ENCODE measurements at regions not wholly inside any gene's neighbourhood (a gene's known extent, or its start where the extent isn't known, plus 50 kb on each side); places are given as distances from the start of the nearest gene placed in this dataset.
"Not testable (repeated sequence)": the region's sequence is repeated elsewhere in the genome, so short reads cannot be mapped to it uniquely, and the experiment has no call there.

- DNase-seq (ENCODE audit: low spot score): no peak
- ChIA-PET CTCF (interaction anchor here (0.6 kb wide), 2 partner anchors 39 to 131 kb away, joined by 3 read pairs; no protein-coding TSS in a partner anchor), POLR2A (ENCODE audit: low non-redundant PET) (interaction anchor here (0.6 kb wide), 1 partner anchor 148 kb away, joined by 3 read pairs; no protein-coding TSS in a partner anchor)
- no peak for TF ChIP-seq CTCF (conservative IDR thresholded peaks at IDR 0.05; ENCODE audit: low read depth)
- H3K27ac ChIP-seq: no peak overlapping the region
These were observed 185.9 kb downstream of the MBL2 start for GRCh38 chr10:52586710-52587109.

GRCh38 chr10:52597189-52597863 is 175.3 kb downstream of the MBL2 start:
- ChIA-PET CTCF (interaction anchor here (0.7 kb wide), 1 partner anchor 33 kb away, joined by 3 read pairs; no protein-coding TSS in a partner anchor), POLR2A (ENCODE audit: low non-redundant PET) (no interaction called here)
- H3K27ac ChIP-seq: no peak overlapping the region
- DNase-seq (ENCODE audit: low spot score): peak; percentile 18
- no peak for TF ChIP-seq CTCF (conservative IDR thresholded peaks at IDR 0.05; ENCODE audit: low read depth)

- TF ChIP-seq CTCF (conservative IDR thresholded peaks at IDR 0.05; ENCODE audit: low read depth): no peak
- CTCF ChIA-PET: interaction anchor here (0.6 kb wide), 2 partner anchors 10 to 1277 kb away, joined by 3 read pairs; no protein-coding TSS in a partner anchor
- DNase-seq (ENCODE audit: low spot score): no peak
- H3K27ac ChIP-seq: no peak overlapping the region
- POLR2A ChIA-PET (ENCODE audit: low non-redundant PET): no interaction called here
These were observed 173.6 kb downstream of the MBL2 start for GRCh38 chr10:52598936-52599335.

GRCh38 chr10:52599551-52600200 is 172.9 kb downstream of the MBL2 start:
- POLR2A ChIA-PET (ENCODE audit: low non-redundant PET): no interaction called here
- TF ChIP-seq CTCF (conservative IDR thresholded peaks at IDR 0.05; ENCODE audit: low read depth): no peak
- CTCF ChIA-PET: no interaction called here
- DNase-seq (ENCODE audit: low spot score): no peak
- no peak overlapping the region for H3K27ac ChIP-seq

- H3K27ac ChIP-seq; DNase-seq (ENCODE audit: low spot score); CTCF ChIA-PET; POLR2A ChIA-PET (ENCODE audit: low non-redundant PET): not testable (repeated sequence)
These were observed 168.5 kb downstream of the MBL2 start for GRCh38 chr10:52604131-52604530.

GRCh38 chr10:52609071-52609470 is 163.5 kb downstream of the MBL2 start:
- CTCF ChIA-PET: interaction anchor here (0.6 kb wide), 1 partner anchor 10 kb away, joined by 3 read pairs; no protein-coding TSS in a partner anchor
- POLR2A ChIA-PET (ENCODE audit: low non-redundant PET): no interaction called here
- no peak for TF ChIP-seq CTCF (conservative IDR thresholded peaks at IDR 0.05; ENCODE audit: low read depth)
- no peak for DNase-seq (ENCODE audit: low spot score)
- no peak overlapping the region for H3K27ac ChIP-seq
